IMR-90 (cell line): ENCODE measurements at regions not wholly inside any gene's neighbourhood (a gene's known extent, or its start where the extent isn't known, plus 50 kb on each side); places are given as distances from the start of the nearest gene placed in this dataset.

Experiments used
- ATAC-seq: fragments of 200-7000 bp; cut with Tn5 transposase; 2 replicates; pipeline ENCODE4 v1.9.1; 2020; ENCODE audit warnings: low read depth, mild to moderate bottlenecking, moderate library complexity
- BruUV-seq: library from RNA; stranded (reverse); fragments of 400-500 nt; replicated peaks from 2 replicates; lab custom pipeline; 2021; lab: Mats Ljungman, UMichigan
- CTCF ChIA-PET: fragments of 300-600 bp; formaldehyde crosslinking; extraction: SDS; loops from one replicate; lab custom pipeline; 2021; ENCODE audit warnings: antibody characterized with exemption; lab: Yijun Ruan, JAX
- POLR2A ChIA-PET: fragments of 300-600 bp; sonication (Branson Sonifier 250); formaldehyde crosslinking; loops from one replicate; lab custom pipeline; 2022; ENCODE audit warnings: antibody characterized with exemption; ENCODE audit not compliant: unreplicated experiment; lab: Charles Lee
- DNase-seq: peaks from one replicate; pipeline ENCODE4 v3.0.0; 2013
- H2AFZ ChIP-seq: replicated peaks from 2 replicates; pipeline ENCODE3; 2013; ENCODE audit warnings: low read length, mild to moderate bottlenecking; ENCODE audit not compliant: poor library complexity
- H2AK5ac ChIP-seq: 2 replicates; pipeline ENCODE4 v1.6.1; 2013; ENCODE audit warnings: low read depth, low read length, inconsistent platforms
- H2AK9ac ChIP-seq: replicated peaks from 2 replicates; pipeline ENCODE3; 2013; ENCODE audit warnings: mild to moderate bottlenecking, low read depth, low read length, moderate library complexity; ENCODE audit not compliant: poor library complexity
- H2BK120ac ChIP-seq: 2 replicates; pipeline ENCODE4 v1.6.1; 2013; ENCODE audit warnings: low read depth, low read length, inconsistent platforms
- H2BK15ac ChIP-seq: 3 replicates; pipeline ENCODE4 v1.6.1; 2013; ENCODE audit warnings: low read depth, low read length, inconsistent platforms
- H2BK20ac ChIP-seq: 2 replicates; pipeline ENCODE4 v1.6.1; 2013; ENCODE audit warnings: low read depth, mild to moderate bottlenecking, inconsistent platforms, low read length, moderate library complexity
- H2BK5ac ChIP-seq: 2 replicates; pipeline ENCODE4 v1.6.1; 2013; ENCODE audit warnings: mild to moderate bottlenecking, low read depth, low read length, inconsistent platforms; ENCODE audit not compliant: poor library complexity, severe bottlenecking
- H3K14ac ChIP-seq: replicated peaks from 2 replicates; pipeline ENCODE4 v1.6.1; 2013; ENCODE audit warnings: low read depth, low read length, inconsistent platforms
- H3K18ac ChIP-seq: 2 replicates; pipeline ENCODE4 v1.6.1; 2013; ENCODE audit warnings: low read depth, low read length, control low read depth
- H3K23ac ChIP-seq: 2 replicates; pipeline ENCODE4 v1.6.1; 2013; ENCODE audit warnings: low read depth, low read length, inconsistent platforms
- H3K27ac ChIP-seq: 2 replicates; pipeline ENCODE4 v1.5.1; 2013; ENCODE audit warnings: mild to moderate bottlenecking, control low read depth, low read length; ENCODE audit not compliant: insufficient read depth
- H3K27me3 ChIP-seq: 2 replicates; pipeline ENCODE4 v1.6.1; 2013; ENCODE audit warnings: low read length; ENCODE audit not compliant: control insufficient read depth, insufficient read depth
- H3K36me3 ChIP-seq: 2 replicates; pipeline ENCODE4 v1.6.1; 2013; ENCODE audit warnings: low read length, mixed read lengths; ENCODE audit not compliant: control insufficient read depth, insufficient read depth
- H3K4ac ChIP-seq: 2 replicates; pipeline ENCODE4 v1.6.1; 2013; ENCODE audit warnings: low read depth, low read length, inconsistent platforms
- H3K4me1 ChIP-seq: 2 replicates; pipeline ENCODE4 v1.6.1; 2013; ENCODE audit warnings: low read length, mixed read lengths; ENCODE audit not compliant: control insufficient read depth, insufficient read depth
- H3K4me2 ChIP-seq: 2 replicates; pipeline ENCODE4 v1.6.1; 2013; ENCODE audit warnings: low read depth, mild to moderate bottlenecking, control low read depth, low read length, moderate library complexity
- H3K4me3 ChIP-seq: 2 replicates; pipeline ENCODE4 v1.5.1; 2013; ENCODE audit warnings: low read depth, mild to moderate bottlenecking, control low read depth, low read length, moderate library complexity; ENCODE audit not compliant: insufficient read depth
- H3K56ac ChIP-seq: 2 replicates; pipeline ENCODE4 v1.6.1; 2013; ENCODE audit warnings: low read length, inconsistent platforms; ENCODE audit not compliant: insufficient read depth; ENCODE audit errors: extremely low read depth
- H3K79me1 ChIP-seq, 2 experiments: 2 replicates each; pipeline ENCODE4 v1.6.1; 2013; ENCODE audit warnings: low read length in 2 of 2, inconsistent platforms in 1 of 2, low read depth in 1 of 2
- H3K9ac ChIP-seq: 2 replicates; pipeline ENCODE4 v1.6.1; 2013; ENCODE audit warnings: low read depth, low read length, control low read depth
- H3K9me1 ChIP-seq: 2 replicates; pipeline ENCODE4 v1.6.1; 2013; ENCODE audit warnings: low read length, inconsistent platforms; ENCODE audit not compliant: insufficient read depth
- H3K9me3 ChIP-seq: 2 replicates; pipeline ENCODE4 v1.6.1; 2013; ENCODE audit warnings: low read length; ENCODE audit not compliant: control insufficient read depth, insufficient read depth
- H4K20me1 ChIP-seq: 2 replicates; pipeline ENCODE4 v1.6.1; 2013; ENCODE audit warnings: low read length, inconsistent platforms; ENCODE audit not compliant: insufficient read depth
- H4K5ac ChIP-seq: 2 replicates; pipeline ENCODE4 v1.6.1; 2013; ENCODE audit warnings: mild to moderate bottlenecking, low read depth, low read length, control low read depth
- H4K8ac ChIP-seq, 2 experiments: 2 replicates each; pipeline ENCODE4 v1.6.1; 2013; ENCODE audit warnings: low read depth in 2 of 2, low read length in 2 of 2, control low read depth in 1 of 2, inconsistent platforms in 1 of 2
- H4K91ac ChIP-seq: 2 replicates; pipeline ENCODE4 v1.6.1; 2013; ENCODE audit warnings: low read depth, low read length, inconsistent platforms; ENCODE audit not compliant: insufficient read depth
- BHLHE40 ChIP-seq: fragments of 150-350 bp; IDR thresholded peaks from 2 replicates; pipeline ENCODE4 v1.6.1; 2016; ENCODE audit warnings: mild to moderate bottlenecking, low read depth, low read length
- CEBPB ChIP-seq: IDR thresholded peaks from 2 replicates; pipeline ENCODE4 v1.6.1; 2012; ENCODE audit warnings: low read depth, low read length, improper control_type of control experiment
- CHD1 ChIP-seq: IDR thresholded peaks from 2 replicates; pipeline ENCODE4 v1.6.1; 2012; ENCODE audit warnings: low read depth, low read length, improper control_type of control experiment
- CTCF ChIP-seq: conservative IDR thresholded peaks from 2 replicates; pipeline ENCODE4 v1.5.1; 2012; ENCODE audit warnings: mild to moderate bottlenecking, low read depth, low read length, improper control_type of control experiment
- ELK1 ChIP-seq: fragments of 150-350 bp; IDR thresholded peaks from 2 replicates; pipeline ENCODE4 v1.6.1; 2016; ENCODE audit warnings: low read depth, mild to moderate bottlenecking, low read length, moderate library complexity, borderline replicate concordance
- FOS ChIP-seq: fragments of 150-350 bp; IDR thresholded peaks from 2 replicates; pipeline ENCODE4 v1.6.1; 2016; ENCODE audit warnings: low read depth, low read length
- MAFK ChIP-seq: IDR thresholded peaks from 2 replicates; pipeline ENCODE4 v1.6.1; 2012; ENCODE audit warnings: low read depth, low read length, improper control_type of control experiment
- MAZ ChIP-seq: IDR thresholded peaks from 2 replicates; pipeline ENCODE4 v1.6.1; 2012; ENCODE audit warnings: low read depth, mild to moderate bottlenecking, low read length, improper control_type of control experiment, moderate library complexity, borderline replicate concordance
- MXI1 ChIP-seq: IDR thresholded peaks from 2 replicates; pipeline ENCODE4 v1.6.1; 2012; ENCODE audit warnings: low read depth, mild to moderate bottlenecking, low read length, moderate library complexity, borderline replicate concordance
- NFE2L2 ChIP-seq: fragments of 150-350 bp; IDR thresholded peaks from 2 replicates; pipeline ENCODE4 v1.6.1; 2016; ENCODE audit warnings: low read depth, mild to moderate bottlenecking, low read length
- POLR2A ChIP-seq: IDR thresholded peaks from 2 replicates; pipeline ENCODE4 v1.6.1; 2012; ENCODE audit warnings: mild to moderate bottlenecking, low read depth, low read length
- RAD21 ChIP-seq: IDR thresholded peaks from 2 replicates; pipeline ENCODE4 v1.6.1; 2012; ENCODE audit warnings: low read length, improper control_type of control experiment
- RCOR1 ChIP-seq: IDR thresholded peaks from 2 replicates; pipeline ENCODE4 v1.6.1; 2012; ENCODE audit warnings: mild to moderate bottlenecking, low read length, improper control_type of control experiment; ENCODE audit not compliant: insufficient replicate concordance
- RFX5 ChIP-seq: IDR thresholded peaks from 2 replicates; pipeline ENCODE4 v1.8.0; 2012; ENCODE audit warnings: low read depth, mild to moderate bottlenecking, low read length, moderate library complexity
- SMC3 ChIP-seq: fragments of 150-350 bp; IDR thresholded peaks from 2 replicates; pipeline ENCODE4 v1.6.1; 2016; ENCODE audit warnings: low read depth, mild to moderate bottlenecking, antibody characterized with exemption, low read length, moderate library complexity
- USF2 ChIP-seq: fragments of 150-350 bp; IDR thresholded peaks from 2 replicates; pipeline ENCODE4 v1.6.1; 2017; ENCODE audit warnings: mild to moderate bottlenecking, antibody characterized with exemption, low read length, low read depth
- WGBS, 2 experiments: methylation state at CpG; one replicate each; pipeline versions ENCODE4 v1.1.5 to v1.1.7; 2013; ENCODE audit warnings: missing lambda C conversion rate in 2 of 2; ENCODE audit not compliant: insufficient read length in 1 of 2; ENCODE audit errors: extremely low coverage in 2 of 2; 5-methylcytosine and 5-hydroxymethylcytosine counted together
- dilution Hi-C: fragments of 300-500 bp; cut with HindIII; formaldehyde crosslinking; loops from one replicate; pipeline ENCODE4 v1.14.3; 2018; ENCODE audit warnings: low sequenced_read_pairs; ENCODE audit not compliant: unreplicated experiment
- in situ Hi-C: fragments of 300-500 bp; cut with MboI; formaldehyde crosslinking; loops from 3 replicates; pipeline ENCODE4 v1.14.3; 2019; ENCODE audit warnings: low sequenced_read_pairs, inconsistent platforms, mixed read lengths
- intact Hi-C: fragments of 100-400 bp; cut with micrococcal nuclease; formaldehyde crosslinking; loops from 2 replicates; pipeline ENCODE4 v1.10.0; 2022

GRCh38 chr1:187883356-187883755 is 1054.6 kb downstream of the PLA2G4A start:
- no TSS peak for BruUV-seq
- no peaks in the 10 kb centered on the region for H3K27me3 ChIP-seq
- H4K8ac ChIP-seq = no peak overlapping the region
- no CpG with 5 or more reads among the region's 2 CpGs for WGBS, 2 experiments
- DNase-seq = no peak
- H2AFZ ChIP-seq = no peak overlapping the region
- in situ Hi-C loops (no loop called here), intact Hi-C loops (no loop called here), dilution Hi-C loops (no loop called here)
- ChIA-PET CTCF (no interaction called here), POLR2A (no interaction called here)
- H3K14ac ChIP-seq = no peak overlapping the region
- no peak overlapping the region for H2BK120ac ChIP-seq
- no peak overlapping the region for H3K56ac ChIP-seq
- no peaks in the 10 kb centered on the region for H3K36me3 ChIP-seq
- H2AK9ac ChIP-seq = no peak overlapping the region
- H4K91ac ChIP-seq = no peak overlapping the region
- no peak overlapping the region for H3K4me2 ChIP-seq
- H4K20me1 ChIP-seq = no peaks in the 10 kb centered on the region
- no peak for ATAC-seq
- no peak overlapping the region for H3K4me3 ChIP-seq
- H3K27ac ChIP-seq = no peak overlapping the region
- H2AK5ac ChIP-seq = no peak overlapping the region
- H3K4ac ChIP-seq = no peak overlapping the region
- H3K18ac ChIP-seq = no peak overlapping the region
- no peaks in the 10 kb centered on the region for H3K9me1 ChIP-seq
- no peaks in the 10 kb centered on the region for H3K79me1 ChIP-seq
- no peak overlapping the region for H4K5ac ChIP-seq
- TF ChIP-seq ELK1 = no peak
- TF ChIP-seq RCOR1 = no peak
- no peak for TF ChIP-seq BHLHE40
- no peak for TF ChIP-seq MAZ
- TF ChIP-seq CTCF = no peak
- TF ChIP-seq MAFK = no peak
- TF ChIP-seq FOS = no peak
- no peak for TF ChIP-seq CEBPB
- no peak for TF ChIP-seq USF2
- TF ChIP-seq CHD1 = no peak
- TF ChIP-seq RAD21 = no peak
- TF ChIP-seq NFE2L2 = no peak
- TF ChIP-seq SMC3 = no peak
- TF ChIP-seq POLR2A = no peak
- TF ChIP-seq MXI1 = no peak
- TF ChIP-seq RFX5 = no peak
- no peak overlapping the region for H2BK20ac ChIP-seq
- H2BK15ac ChIP-seq = no peak overlapping the region
- no peaks in the 10 kb centered on the region for H3K4me1 ChIP-seq
- no peaks in the 10 kb centered on the region for H3K9me3 ChIP-seq
- no peak overlapping the region for H3K9ac ChIP-seq
- H2BK5ac ChIP-seq = no peak overlapping the region
- no peak overlapping the region for H3K23ac ChIP-seq
